ENCODE measurements at regions not wholly inside any gene's neighbourhood (a gene's known extent, or its start where the extent isn't known, plus 50 kb on each side); places are given as distances from the start of the nearest gene placed in this dataset.
"Not testable (repeated sequence)": the region's sequence is repeated elsewhere in the genome, so short reads cannot be mapped to it uniquely, and the experiment has no call there.

- DNase-seq (ENCODE audit: low spot score in 2 of 2) = no peak
- H3K27me3 Mint-ChIP-seq = peaks cover 46% of the 10 kb centered on the region
- no peak overlapping the region for H3K4me3 Mint-ChIP-seq
- ATAC-seq (replicated peaks; ENCODE audit: extremely low read depth, poor library complexity, severe bottlenecking) = no peak
- no peaks in the 10 kb centered on the region for H3K9me3 Mint-ChIP-seq
- H3K36me3 Mint-ChIP-seq (ENCODE audit: insufficient read depth) = no peaks in the 10 kb centered on the region
- H3K4me1 Mint-ChIP-seq = no peaks in the 10 kb centered on the region
- H3K27ac Mint-ChIP-seq (ENCODE audit: low read depth) = no peak overlapping the region
Measured at GRCh38 chr6:151180330-151181048, 59.3 kb upstream of the AKAP12 start.

GRCh38 chr6:151181706-151182363 lies 57.9 kb upstream of the AKAP12 start:
- H3K4me3 Mint-ChIP-seq = no peak overlapping the region
- H3K4me1 Mint-ChIP-seq = no peaks in the 10 kb centered on the region
- H3K27me3 Mint-ChIP-seq = peaks cover 35% of the 10 kb centered on the region
- H3K36me3 Mint-ChIP-seq (ENCODE audit: insufficient read depth) = no peaks in the 10 kb centered on the region
- no peaks in the 10 kb centered on the region for H3K9me3 Mint-ChIP-seq
- DNase-seq (ENCODE audit: low spot score in 2 of 2) (no peak), ATAC-seq (replicated peaks; ENCODE audit: extremely low read depth, poor library complexity, severe bottlenecking) (no peak)
- H3K27ac Mint-ChIP-seq (ENCODE audit: low read depth) = no peak overlapping the region

GRCh38 chr6:151182958-151183357 lies 56.8 kb upstream of the AKAP12 start:
- not testable (repeated sequence) for H3K4me3 Mint-ChIP-seq; H3K36me3 Mint-ChIP-seq (ENCODE audit: insufficient read depth); ATAC-seq (replicated peaks; ENCODE audit: extremely low read depth, poor library complexity, severe bottlenecking); H3K9me3 Mint-ChIP-seq; H3K4me1 Mint-ChIP-seq; DNase-seq (ENCODE audit: low spot score in 2 of 2); H3K27ac Mint-ChIP-seq (ENCODE audit: low read depth)
- peaks cover 26% of the 10 kb centered on the region for H3K27me3 Mint-ChIP-seq

GRCh38 chr6:151185148-151185547 lies 54.6 kb upstream of the AKAP12 start:
- no peaks in the 10 kb centered on the region for H3K36me3 Mint-ChIP-seq (ENCODE audit: insufficient read depth)
- H3K9me3 Mint-ChIP-seq = no peaks in the 10 kb centered on the region
- DNase-seq (ENCODE audit: low spot score in 2 of 2) (no peak), ATAC-seq (replicated peaks; ENCODE audit: extremely low read depth, poor library complexity, severe bottlenecking) (no peak)
- no peak overlapping the region for H3K27ac Mint-ChIP-seq (ENCODE audit: low read depth)
- no peaks in the 10 kb centered on the region for H3K4me1 Mint-ChIP-seq
- no peak overlapping the region for H3K4me3 Mint-ChIP-seq
- peaks cover 8% of the 10 kb centered on the region for H3K27me3 Mint-ChIP-seq

GRCh38 chr6:151186306-151186705 lies 53.5 kb upstream of the AKAP12 start:
- H3K4me1 Mint-ChIP-seq = no peaks in the 10 kb centered on the region
- DNase-seq (ENCODE audit: low spot score in 2 of 2) = no peak
- H3K27ac Mint-ChIP-seq (ENCODE audit: low read depth) = no peak overlapping the region
- H3K9me3 Mint-ChIP-seq = no peaks in the 10 kb centered on the region
- H3K36me3 Mint-ChIP-seq (ENCODE audit: insufficient read depth) = no peaks in the 10 kb centered on the region
- peaks cover 14% of the 10 kb centered on the region for H3K27me3 Mint-ChIP-seq
- H3K4me3 Mint-ChIP-seq = no peak overlapping the region
- no peak for ATAC-seq (replicated peaks; ENCODE audit: extremely low read depth, poor library complexity, severe bottlenecking)

GRCh38 chr6:151186804-151187330 lies 52.9 kb upstream of the AKAP12 start:
- no peak for DNase-seq (ENCODE audit: low spot score in 2 of 2)
- Mint-ChIP-seq H3K9me3 (no peaks in the 10 kb centered on the region), H3K27me3 (peaks cover 20% of the 10 kb centered on the region), H3K27ac (ENCODE audit: low read depth) (no peak overlapping the region), H3K36me3 (ENCODE audit: insufficient read depth) (no peaks in the 10 kb centered on the region), H3K4me1 (no peaks in the 10 kb centered on the region), H3K4me3 (no peak overlapping the region)
- ATAC-seq (replicated peaks; ENCODE audit: extremely low read depth, poor library complexity, severe bottlenecking) = no peak

All from central memory CD8-positive, alpha-beta T cell (primary cell).